K562 (cell line): ENCODE measurements at regions not wholly inside any gene's neighbourhood (a gene's known extent, or its start where the extent isn't known, plus 50 kb on each side); places are given as distances from the start of the nearest gene placed in this dataset.

Source experiments
- CBFB ChIP-seq: sonication (generic); formaldehyde crosslinking; IDR thresholded peaks from 2 replicates; pipeline ENCODE4 v1.4.0; 2020; ENCODE audit warnings: mild to moderate bottlenecking, missing genetic modification reagents
- CTCF ChIP-seq, 3 experiments: IDR thresholded peaks in 2 of 3; conservative IDR thresholded peaks in 1 of 3; 2 replicates each; pipeline ENCODE4 v1.5.1; 2011 to 2012; ENCODE audit warnings: low read length in 3 of 3, mild to moderate bottlenecking in 3 of 3, control low read depth in 2 of 3, improper control_type of control experiment in 1 of 3, inconsistent platforms in 1 of 3, low read depth in 1 of 3, mixed read lengths in 1 of 3, moderate library complexity in 1 of 3; ENCODE audit not compliant: insufficient read depth in 2 of 3
- ELF4 ChIP-seq: fragments of 450-650 bp; formaldehyde crosslinking; IDR thresholded peaks from 2 replicates; pipeline ENCODE4 v1.4.0; 2022; ENCODE audit warnings: missing genetic modification characterization
- ELK1 ChIP-seq: sonication (generic); formaldehyde crosslinking; IDR thresholded peaks from 2 replicates; pipeline ENCODE4 v1.8.1; 2022; ENCODE audit warnings: missing genetic modification reagents
- ETV6 ChIP-seq, 3 experiments: fragments of 150-350 bp in 1 of 3; sonication (generic) in 1 of 3; formaldehyde crosslinking in 1 of 3; IDR thresholded peaks; 2 replicates each; pipeline versions ENCODE4 v1.6.1 to v1.8.0; 2014 to 2022; ENCODE audit warnings: borderline replicate concordance in 2 of 3, low read depth in 2 of 3, antibody characterized with exemption in 1 of 3, low read length in 1 of 3, mild to moderate bottlenecking in 1 of 3, missing genetic modification reagents in 1 of 3
- FOXM1 ChIP-seq, 2 experiments: fragments of 450-650 bp in 1 of 2; sonication (generic) in 1 of 2; formaldehyde crosslinking in 1 of 2; IDR thresholded peaks; 2 replicates each; pipeline versions ENCODE4 v1.6.1 to v1.9.0; 2017 to 2022; ENCODE audit warnings: low read depth in 2 of 2, mild to moderate bottlenecking in 2 of 2, missing genetic modification reagents in 1 of 2, moderate library complexity in 1 of 2
- KDM1A ChIP-seq, 2 experiments: fragments of 450-650 bp; IDR thresholded peaks; 2 replicates each; pipeline ENCODE4 v1.6.1; 2016; ENCODE audit warnings: mild to moderate bottlenecking in 2 of 2
- MAFK ChIP-seq: IDR thresholded peaks from 2 replicates; pipeline ENCODE4 v1.6.1; 2011; ENCODE audit warnings: low read length, improper control_type of control experiment
- PATZ1 ChIP-seq: fragments of 250-450 bp; sonication (Bioruptor Pico); IDR thresholded peaks from 2 replicates; pipeline ENCODE4 v1.5.0; 2020; ENCODE audit warnings: mild to moderate bottlenecking, borderline replicate concordance
- POLR2AphosphoS5 ChIP-seq: IDR thresholded peaks from 2 replicates; pipeline ENCODE4 v1.6.1; 2011; ENCODE audit warnings: mild to moderate bottlenecking, low read depth, low read length, moderate library complexity; ENCODE audit not compliant: control insufficient read depth, insufficient read depth
- SMAD3 ChIP-seq: fragments of 450-650 bp; formaldehyde crosslinking; conservative IDR thresholded peaks from 2 replicates; pipeline ENCODE4 v1.4.0; 2020; ENCODE audit warnings: mild to moderate bottlenecking
- TEAD4 ChIP-seq, 2 experiments: sonication (generic) in 1 of 2; formaldehyde crosslinking in 1 of 2; IDR thresholded peaks; 2 replicates each; pipeline versions ENCODE4 v1.6.1 to v1.8.0; 2012 to 2022; ENCODE audit warnings: borderline replicate concordance in 1 of 2, inconsistent platforms in 1 of 2, low read length in 1 of 2, mild to moderate bottlenecking in 1 of 2, missing genetic modification reagents in 1 of 2

- TF ChIP-seq FOXM1 (IDR thresholded peaks at IDR 0.05; ENCODE audit: low read depth) (no peak), FOXM1 (CRISPR knock-in tag; IDR thresholded peaks at IDR 0.05; ENCODE audit: low read depth) (no peak), SMAD3 (CRISPR knock-in tag) (no peak), CBFB (no peak), POLR2AphosphoS5 (no peak), PATZ1 (CRISPR knock-in tag) (no peak), ELK1 (CRISPR knock-in tag) (no peak), TEAD4 (IDR thresholded peaks at IDR 0.05; ENCODE audit: low read length) (no peak), TEAD4 (CRISPR knock-in tag; IDR thresholded peaks at IDR 0.05; ENCODE audit: borderline replicate concordance) (no peak), MAFK (no peak), ELF4 (CRISPR knock-in tag) (no peak), KDM1A (IDR thresholded peaks at IDR 0.05) (no peak), ETV6 (IDR thresholded peaks at IDR 0.05; ENCODE audit: borderline replicate concordance in 1 of 2, low read depth in 2 of 2, low read length in 1 of 2) (no peak), ETV6 (CRISPR knock-in tag; IDR thresholded peaks at IDR 0.05; ENCODE audit: borderline replicate concordance) (no peak), CTCF (IDR thresholded peaks at IDR 0.05 in 2 of 3, conservative IDR thresholded peaks at IDR 0.05 in 1 of 3; ENCODE audit: insufficient read depth in 2 of 3, low read depth in 1 of 3, low read length in 3 of 3) (no peak)
Measured at GRCh38 chr10:56943221-56943755, 582.2 kb upstream of the ZWINT start.
